NCI-H1105 treated with DMSO at 0.1 percent for 48 hours (cell line): ENCODE measurements at regions not wholly inside any gene's neighbourhood (a gene's known extent, or its start where the extent isn't known, plus 50 kb on each side); places are given as distances from the start of the nearest gene placed in this dataset.
"Not testable (repeated sequence)": the region's sequence is repeated elsewhere in the genome, so short reads cannot be mapped to it uniquely, and the experiment has no call there.

ENCODE experiments used
- DNase-seq: peaks from one replicate; lab custom pipeline; 2025; lab: John Stamatoyannopoulos, UW

GRCh38 chr12:29957835-29958234, 174.1 kb upstream of the TMTC1 start:
- DNase-seq: peak; percentile 9

GRCh38 chr12:29945904-29946303, 162.2 kb upstream of the TMTC1 start:
- DNase-seq: no peak

GRCh38 chr12:29944269-29945000, 160.7 kb upstream of the TMTC1 start:
- no peak for DNase-seq

GRCh38 chr12:29943683-29944082, 159.9 kb upstream of the TMTC1 start:
- no peak for DNase-seq

GRCh38 chr12:29940811-29941210, 157.1 kb upstream of the TMTC1 start:
- no peak for DNase-seq

- no peak for DNase-seq
These were observed 146.8 kb upstream of the TMTC1 start for GRCh38 chr12:29930503-29930902.

GRCh38 chr12:29929295-29929694, 145.6 kb upstream of the TMTC1 start:
- no peak for DNase-seq

GRCh38 chr12:29921307-29921706, 137.6 kb upstream of the TMTC1 start:
- no peak for DNase-seq

- DNase-seq: no peak
These were observed 124.4 kb upstream of the TMTC1 start for GRCh38 chr12:29908157-29908556.

GRCh38 chr12:29907461-29907860, 123.7 kb upstream of the TMTC1 start:
- no peak for DNase-seq

GRCh38 chr12:29902043-29902442, 118.3 kb upstream of the TMTC1 start:
- no peak for DNase-seq

- no peak for DNase-seq
These were observed 117.8 kb upstream of the TMTC1 start for GRCh38 chr12:29901585-29901984.

GRCh38 chr12:29899212-29899931, 115.6 kb upstream of the TMTC1 start:
- no peak for DNase-seq

GRCh38 chr12:29895966-29896365, 112.2 kb upstream of the TMTC1 start:
- DNase-seq: no peak

GRCh38 chr12:29893002-29893401, 109.3 kb upstream of the TMTC1 start:
- DNase-seq: no peak

GRCh38 chr12:29891792-29892191, 108.0 kb upstream of the TMTC1 start:
- DNase-seq: no peak

- DNase-seq: no peak
These were observed 106.0 kb upstream of the TMTC1 start for GRCh38 chr12:29889737-29890136.

GRCh38 chr12:29888777-29889176, 105.0 kb upstream of the TMTC1 start:
- DNase-seq: no peak

- not testable (repeated sequence) for DNase-seq
These were observed 101.2 kb upstream of the TMTC1 start for GRCh38 chr12:29884957-29885356.

GRCh38 chr12:29883941-29884554, 100.3 kb upstream of the TMTC1 start:
- DNase-seq: no peak

GRCh38 chr12:29883525-29883924, 99.8 kb upstream of the TMTC1 start:
- DNase-seq: no peak

- no peak for DNase-seq
These were observed 99.1 kb upstream of the TMTC1 start for GRCh38 chr12:29882846-29883245.

GRCh38 chr12:29880987-29881386, 97.2 kb upstream of the TMTC1 start:
- DNase-seq: no peak
